ENCODE measurements at regions not wholly inside any gene's neighbourhood (a gene's known extent, or its start where the extent isn't known, plus 50 kb on each side); places are given as distances from the start of the nearest gene placed in this dataset.

GRCh38 chr5:14016549-14016948 is 72.1 kb upstream of the DNAH5 start:
- Histone ChIP-seq H3K27ac (ENCODE audit: extremely low read length, insufficient read depth, low read length) (no peak overlapping the region), H3K4me2 (ENCODE audit: low read depth, low read length) (no peak overlapping the region), H3K9ac (ENCODE audit: insufficient read depth, low read depth, low read length) (no peak overlapping the region), H3K4me3 (replicated peaks in 1 of 3; ENCODE audit: insufficient read depth in 1 of 3, low read depth in 2 of 3, low read length in 3 of 3) (no peak overlapping the region), H2AFZ (ENCODE audit: low read length) (no peak overlapping the region), H3K4me1 (ENCODE audit: insufficient read depth, low read length) (peaks cover 8% of the 10 kb centered on the region), H3K9me3 (ENCODE audit: low read length) (no peaks in the 10 kb centered on the region), H3K27me3 (ENCODE audit: control insufficient read depth in 1 of 2, insufficient read depth in 2 of 2, low read length in 2 of 2) (peaks cover 0 to 5% of the 10 kb centered on the region in 2 experiments; a peak in 2 of 5 replicates), H3K79me2 (ENCODE audit: insufficient read depth, low read length) (no peaks in the 10 kb centered on the region), H4K20me1 (ENCODE audit: insufficient read depth, low read length) (no peaks in the 10 kb centered on the region), H3K36me3 (replicated peaks in 1 of 2; ENCODE audit: control insufficient read depth in 1 of 2, insufficient read depth in 2 of 2, low read length in 2 of 2) (no peaks in the 10 kb centered on the region)
- intact Hi-C loops (cut with micrococcal nuclease; ENCODE audit: unreplicated experiment) (loop anchor here (10.0 kb wide), 1 partner anchor 88 kb away; no protein-coding TSS in a partner anchor), in situ Hi-C loops (cut with HindIII; ENCODE audit: extremely low pct_ligation_motif_present, low pct_unique_long_range_greater_than_20kb) (no loop called here)
- BruUV-seq (replicated peaks) = no TSS peak
- ChIA-PET POLR2A (no interaction called here), CTCF (ENCODE audit: low intra/inter-chr PET ratio, low total read pairs) (no interaction called here)
- ATAC-seq (no peak), DNase-seq (ENCODE audit: low spot score) (no peak), FAIRE-seq (no peak)
- WGBS (ENCODE audit: low lambda C conversion rate) = 2% methylated on average over 4 of the region's 4 CpGs
- no peak for TF ChIP-seq NFKB2 (CRISPR knock-in tag; IDR thresholded peaks at IDR 0.05; ENCODE audit: borderline replicate concordance)
- TF ChIP-seq ZBED4 (CRISPR knock-in tag; IDR thresholded peaks at IDR 0.05; ENCODE audit: borderline replicate concordance) = no peak
- no peak for TF ChIP-seq SMC3 (IDR thresholded peaks at IDR 0.05; ENCODE audit: low read length)
- no peak for TF ChIP-seq ZNF598 (CRISPR knock-in tag; IDR thresholded peaks at IDR 0.05; ENCODE audit: borderline replicate concordance)
- TF ChIP-seq ZNF253 (CRISPR knock-in tag; IDR thresholded peaks at IDR 0.05; ENCODE audit: borderline replicate concordance) = no peak
- TF ChIP-seq ZKSCAN8 (CRISPR knock-in tag; IDR thresholded peaks at IDR 0.05; ENCODE audit: borderline replicate concordance) = no peak
- no peak for TF ChIP-seq GABPA (IDR thresholded peaks at IDR 0.05; ENCODE audit: low read depth, low read length)
- TF ChIP-seq GABPA (CRISPR knock-in tag; IDR thresholded peaks at IDR 0.05; ENCODE audit: low read depth) = no peak
- no peak for TF ChIP-seq HNRNPH1 (optimal IDR thresholded peaks at IDR 0.05; ENCODE audit: low read depth, low read length)
- TF ChIP-seq ZNF282 (IDR thresholded peaks at IDR 0.05; ENCODE audit: partially characterized antibody) = no peak
- TF ChIP-seq HNF4G (IDR thresholded peaks at IDR 0.05; ENCODE audit: borderline replicate concordance, low read depth, low read length) = no peak
- TF ChIP-seq HNF4G (CRISPR knock-in tag; IDR thresholded peaks at IDR 0.05; ENCODE audit: borderline replicate concordance, low read depth) = no peak
- TF ChIP-seq BRF2 (CRISPR knock-in tag; IDR thresholded peaks at IDR 0.05) = no peak
- no peak for TF ChIP-seq ZNF576 (CRISPR knock-in tag; IDR thresholded peaks at IDR 0.05)
- no peak for TF ChIP-seq ZNF761 (CRISPR knock-in tag; conservative IDR thresholded peaks at IDR 0.05)
- no peak for TF ChIP-seq ZBTB14 (CRISPR knock-in tag; IDR thresholded peaks at IDR 0.05)
- TF ChIP-seq ZNF275 (CRISPR knock-in tag; IDR thresholded peaks at IDR 0.05; ENCODE audit: borderline replicate concordance) = no peak

Data from HepG2 (cell line).